ENCODE measurements at regions not wholly inside any gene's neighbourhood (a gene's known extent, or its start where the extent isn't known, plus 50 kb on each side); places are given as distances from the start of the nearest gene placed in this dataset.

GRCh38 chr2:21268878-21269224 lies 145.1 kb downstream of the TDRD15 start:
- TF ChIP-seq YY1 (IDR thresholded peaks at IDR 0.05; ENCODE audit: insufficient read depth, insufficient read length): no peak
- no peak for TF ChIP-seq ZNF274 (IDR thresholded peaks at IDR 0.05; ENCODE audit: low read depth, low read length)
- TF ChIP-seq SUZ12 (IDR thresholded peaks at IDR 0.05; ENCODE audit: extremely low read depth, insufficient read depth, insufficient read length): no peak
